Activated T-cell treated with anti-CD3 and anti-CD28 coated beads, Interleukin-2, amount 50 U/mL, for 24 hours (primary cell): ENCODE measurements at regions not wholly inside any gene's neighbourhood (a gene's known extent, or its start where the extent isn't known, plus 50 kb on each side); places are given as distances from the start of the nearest gene placed in this dataset.

Source experiments
- DNase-seq: peaks from one replicate; pipeline ENCODE4 v3.0.0-alpha.2; 2020
- H3K27ac Mint-ChIP-seq: 2 replicates; pipeline ENCODE4 v1.8.0; 2020; ENCODE audit warnings: mild to moderate bottlenecking, mixed read lengths
- H3K27me3 Mint-ChIP-seq: 2 replicates; pipeline ENCODE4 v1.8.0; 2020; ENCODE audit warnings: mixed read lengths
- H3K36me3 Mint-ChIP-seq: 2 replicates; pipeline ENCODE4 v1.8.0; 2020; ENCODE audit warnings: low read depth, mixed read lengths
- H3K4me1 Mint-ChIP-seq: 2 replicates; pipeline ENCODE4 v1.8.0; 2020; ENCODE audit warnings: low read depth, mixed read lengths
- H3K4me3 Mint-ChIP-seq: 2 replicates; pipeline ENCODE4 v1.8.0; 2020; ENCODE audit warnings: mild to moderate bottlenecking, moderate library complexity, mixed read lengths
- H3K9me3 Mint-ChIP-seq: 2 replicates; pipeline ENCODE4 v1.8.0; 2020; ENCODE audit warnings: mixed read lengths

DNA sequence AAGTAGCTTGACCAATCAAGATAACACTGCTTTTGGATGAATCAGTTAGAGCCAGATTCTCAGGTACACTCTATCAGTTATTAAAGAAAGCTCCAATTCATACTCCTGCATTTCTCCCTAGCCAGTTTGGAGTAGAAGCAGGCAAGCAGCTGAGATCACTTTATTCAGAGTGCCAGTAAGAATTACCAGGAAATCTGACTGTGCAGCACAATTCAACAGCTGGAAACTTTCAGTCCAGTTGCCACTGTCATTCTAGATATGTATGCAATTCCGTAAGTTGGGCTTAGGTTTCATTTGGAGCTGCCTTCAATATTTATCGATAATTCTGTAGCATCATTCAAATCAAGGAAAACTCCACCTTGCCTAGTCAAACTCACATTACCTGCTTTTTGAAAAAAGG, 2625.6 kb upstream of the PCDH20 start:
- H3K36me3 Mint-ChIP-seq = no peaks in the 10 kb centered on the region
- H3K27me3 Mint-ChIP-seq = no peaks in the 10 kb centered on the region
- no peak overlapping the region for H3K4me3 Mint-ChIP-seq
- no peaks in the 10 kb centered on the region for H3K4me1 Mint-ChIP-seq
- no peak overlapping the region for H3K27ac Mint-ChIP-seq
- DNase-seq = no peak
- peaks cover 2% of the 10 kb centered on the region for H3K9me3 Mint-ChIP-seq

- no peak overlapping the region for H3K4me3 Mint-ChIP-seq
- no peaks in the 10 kb centered on the region for H3K36me3 Mint-ChIP-seq
- no peaks in the 10 kb centered on the region for H3K4me1 Mint-ChIP-seq
- DNase-seq = no peak
- H3K27me3 Mint-ChIP-seq = no peaks in the 10 kb centered on the region
- H3K9me3 Mint-ChIP-seq = peaks cover 7% of the 10 kb centered on the region
- no peak overlapping the region for H3K27ac Mint-ChIP-seq
These were observed 2618.3 kb upstream of the PCDH20 start for GRCh38 chr13:64033921-64034320.

- H3K4me3 Mint-ChIP-seq = no peak overlapping the region
- H3K4me1 Mint-ChIP-seq = no peaks in the 10 kb centered on the region
- H3K36me3 Mint-ChIP-seq = no peaks in the 10 kb centered on the region
- H3K27ac Mint-ChIP-seq = no peak overlapping the region
- peaks cover 14% of the 10 kb centered on the region for H3K9me3 Mint-ChIP-seq
- H3K27me3 Mint-ChIP-seq = no peaks in the 10 kb centered on the region
- no peak for DNase-seq
These were observed 2613.9 kb upstream of the PCDH20 start for GRCh38 chr13:64029343-64030093.

- DNase-seq = no peak
- Mint-ChIP-seq H3K9me3 (peaks cover 15% of the 10 kb centered on the region), H3K27me3 (no peaks in the 10 kb centered on the region), H3K4me3 (no peak overlapping the region), H3K4me1 (no peaks in the 10 kb centered on the region), H3K27ac (no peak overlapping the region), H3K36me3 (no peaks in the 10 kb centered on the region)
These were observed 2612.9 kb upstream of the PCDH20 start for GRCh38 chr13:64028551-64028950.

DNA sequence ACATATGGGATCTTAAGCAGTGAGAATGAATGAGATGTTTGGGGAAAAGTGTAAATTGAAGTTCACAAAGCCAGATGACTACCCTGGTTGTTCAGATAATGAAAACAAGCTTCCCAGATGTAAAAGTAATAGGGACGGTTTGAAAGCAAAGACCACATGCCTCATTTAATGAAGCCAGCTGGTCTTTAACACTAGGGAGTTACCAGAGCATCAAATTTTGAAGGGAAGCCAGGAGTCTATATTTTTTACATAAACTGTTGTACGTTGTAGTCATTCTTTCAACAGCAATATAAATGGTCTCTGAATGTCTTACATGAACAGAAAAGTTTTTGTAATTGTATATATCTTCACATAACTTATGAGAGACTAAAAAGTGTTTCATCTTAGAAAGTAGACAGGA, 2604.5 kb upstream of the PCDH20 start:
- H3K9me3 Mint-ChIP-seq = peaks cover 23% of the 10 kb centered on the region

DNA sequence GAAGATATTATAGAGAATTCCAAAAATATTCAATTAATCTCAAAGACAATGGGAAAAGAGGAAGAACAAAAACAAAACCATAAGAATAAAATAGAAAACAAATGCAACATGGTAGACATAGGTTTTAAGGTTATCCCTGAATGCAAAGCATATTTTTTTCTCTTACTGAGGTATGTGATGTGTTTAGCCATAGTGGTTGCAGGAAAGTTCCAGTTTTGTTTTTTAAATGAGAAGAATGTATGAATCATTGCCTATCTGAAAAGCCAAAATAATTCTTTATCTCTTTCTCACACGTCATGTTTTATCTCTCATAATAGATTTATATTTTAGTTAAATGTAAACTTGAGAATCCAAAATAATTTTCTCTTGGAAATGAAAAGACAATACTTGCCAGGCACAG, 2591.7 kb upstream of the PCDH20 start:
- peaks cover 17% of the 10 kb centered on the region for H3K9me3 Mint-ChIP-seq
- H3K36me3 Mint-ChIP-seq = no peaks in the 10 kb centered on the region

More for the DNA sequence above, 2604.5 kb upstream of the PCDH20 start:
- DNase-seq = no peak
- H3K36me3 Mint-ChIP-seq = no peaks in the 10 kb centered on the region
- H3K4me3 Mint-ChIP-seq = no peak overlapping the region
- H3K4me1 Mint-ChIP-seq = no peaks in the 10 kb centered on the region
- no peak overlapping the region for H3K27ac Mint-ChIP-seq
- H3K27me3 Mint-ChIP-seq = no peaks in the 10 kb centered on the region

DNA sequence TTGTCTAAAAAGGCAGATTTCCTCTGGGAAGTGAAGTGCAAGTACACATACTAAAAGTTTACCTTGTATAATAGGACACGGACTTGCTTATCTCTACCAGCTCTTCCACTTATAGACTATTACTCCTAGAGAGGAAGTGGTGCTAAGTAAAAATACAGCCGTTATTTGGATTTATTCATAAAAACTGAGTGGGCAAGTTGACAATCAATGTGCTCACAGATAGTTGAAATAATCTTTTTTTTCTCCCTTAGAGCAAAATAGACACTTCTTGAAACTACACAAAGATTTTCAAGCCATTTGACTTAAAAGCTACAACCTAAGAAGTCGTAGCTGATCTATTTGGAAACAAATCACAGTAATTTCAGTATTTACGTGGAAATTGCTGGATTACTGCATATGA, 2584.7 kb upstream of the PCDH20 start:
- H3K4me1 Mint-ChIP-seq = no peaks in the 10 kb centered on the region
- H3K27me3 Mint-ChIP-seq = no peaks in the 10 kb centered on the region
- no peak for DNase-seq
- H3K9me3 Mint-ChIP-seq = peaks cover 19% of the 10 kb centered on the region
- no peak overlapping the region for H3K27ac Mint-ChIP-seq
- no peak overlapping the region for H3K4me3 Mint-ChIP-seq
- H3K36me3 Mint-ChIP-seq = no peaks in the 10 kb centered on the region

More for the DNA sequence above, 2591.7 kb upstream of the PCDH20 start:
- DNase-seq = no peak
- Mint-ChIP-seq H3K27ac (no peak overlapping the region), H3K27me3 (no peaks in the 10 kb centered on the region), H3K4me1 (no peaks in the 10 kb centered on the region), H3K4me3 (no peak overlapping the region)

DNA sequence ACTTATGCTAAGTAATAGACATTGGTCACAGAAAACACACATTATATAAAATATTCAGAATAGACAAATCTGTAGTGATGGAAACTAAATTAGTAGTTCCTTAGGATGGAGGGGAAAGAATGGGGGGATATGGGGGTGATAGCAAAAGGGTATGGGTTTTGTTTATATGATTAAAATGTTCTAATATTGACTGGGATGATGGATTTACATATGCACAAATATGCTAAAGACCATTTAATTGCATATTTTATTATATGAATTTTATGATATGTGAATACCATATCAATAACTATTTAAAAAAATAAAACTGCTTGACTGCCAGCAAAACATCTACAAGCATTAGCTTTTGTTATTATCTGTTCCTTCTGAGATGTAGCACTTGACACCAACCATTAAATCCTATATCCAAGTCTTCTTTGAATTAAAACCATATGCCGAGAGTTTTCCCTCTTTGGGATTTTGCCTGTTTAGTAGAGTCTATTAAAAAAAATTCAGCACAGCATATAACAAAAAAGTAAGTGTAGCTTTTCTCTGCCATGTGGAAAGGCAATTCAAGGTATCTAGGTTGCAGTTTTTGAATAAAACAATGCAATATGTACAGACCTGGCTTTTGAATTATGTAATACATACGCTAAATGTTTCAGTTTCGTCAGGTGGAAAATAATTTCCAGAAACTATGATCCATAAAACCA, 2584.1 kb upstream of the PCDH20 start:
- Mint-ChIP-seq H3K4me3 (no peak overlapping the region), H3K36me3 (no peaks in the 10 kb centered on the region), H3K27ac (no peak overlapping the region), H3K4me1 (no peaks in the 10 kb centered on the region), H3K9me3 (peaks cover 21% of the 10 kb centered on the region), H3K27me3 (no peaks in the 10 kb centered on the region)
- DNase-seq = no peak

DNA sequence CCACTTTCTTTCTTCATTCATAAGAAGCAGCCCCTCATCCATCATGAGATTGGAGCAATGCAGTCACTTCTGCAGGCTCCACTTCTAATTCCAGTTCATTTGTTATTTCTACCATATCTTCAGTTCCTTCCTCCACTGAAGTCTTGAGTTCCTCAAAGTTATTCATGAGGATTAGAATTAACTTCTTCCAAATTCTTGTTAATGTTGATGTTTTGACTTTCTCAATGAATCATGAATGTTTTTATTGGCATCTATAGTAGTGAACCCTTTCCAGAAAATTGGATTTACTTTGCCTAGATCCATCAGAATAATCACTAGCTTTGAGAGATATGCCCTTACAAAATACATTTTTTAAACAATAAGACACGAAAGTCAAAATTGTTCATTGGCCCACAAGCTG, 2567.7 kb upstream of the PCDH20 start:
- Mint-ChIP-seq H3K27me3 (no peaks in the 10 kb centered on the region), H3K4me3 (no peak overlapping the region), H3K36me3 (no peaks in the 10 kb centered on the region), H3K27ac (no peak overlapping the region), H3K4me1 (no peaks in the 10 kb centered on the region), H3K9me3 (peaks cover 15% of the 10 kb centered on the region)
- no peak for DNase-seq

DNA sequence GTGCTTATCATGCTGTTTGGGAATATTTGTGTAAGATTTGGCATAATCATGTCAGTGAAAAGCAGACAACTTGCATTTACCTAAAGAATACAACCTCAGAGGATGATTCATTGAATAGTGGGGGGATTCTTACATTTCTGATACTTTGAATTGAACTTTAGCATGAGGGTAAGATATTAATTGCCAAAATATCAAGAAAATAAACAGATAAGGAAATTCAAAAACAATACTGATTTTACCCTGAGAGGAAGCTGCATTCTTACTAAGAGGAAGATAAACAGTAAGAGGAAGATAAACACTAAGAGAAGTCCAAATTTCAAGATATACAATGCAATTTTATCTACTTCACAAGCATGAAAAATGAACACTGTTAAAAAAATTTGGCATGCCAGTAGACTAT, 2564.3 kb upstream of the PCDH20 start:
- Mint-ChIP-seq H3K27me3 (no peaks in the 10 kb centered on the region), H3K4me3 (no peak overlapping the region), H3K4me1 (no peaks in the 10 kb centered on the region), H3K36me3 (no peaks in the 10 kb centered on the region), H3K9me3 (peaks cover 22% of the 10 kb centered on the region), H3K27ac (no peak overlapping the region)
- no peak for DNase-seq

DNA sequence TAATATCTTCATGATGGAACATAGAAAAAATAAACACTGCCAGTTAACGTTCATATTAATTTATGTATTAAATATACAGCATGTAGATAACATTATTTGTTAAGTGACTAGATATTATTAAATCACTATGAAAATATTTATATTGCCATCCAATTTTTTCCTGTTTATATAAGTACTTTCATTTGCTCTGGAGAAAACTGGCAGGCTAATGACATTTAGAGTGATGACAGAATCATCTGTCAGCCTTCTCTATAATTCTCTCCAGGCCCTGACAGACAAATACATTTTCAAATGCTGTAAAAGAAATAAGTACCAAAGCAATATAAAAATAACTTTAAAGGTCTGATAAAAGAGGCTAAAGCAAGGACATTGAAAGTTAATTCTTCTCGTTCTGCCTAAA, 2556.7 kb upstream of the PCDH20 start:
- Mint-ChIP-seq H3K36me3 (no peaks in the 10 kb centered on the region), H3K4me3 (no peak overlapping the region), H3K27me3 (no peaks in the 10 kb centered on the region), H3K27ac (no peak overlapping the region), H3K4me1 (no peaks in the 10 kb centered on the region), H3K9me3 (peaks cover 13% of the 10 kb centered on the region)
- no peak for DNase-seq

DNA sequence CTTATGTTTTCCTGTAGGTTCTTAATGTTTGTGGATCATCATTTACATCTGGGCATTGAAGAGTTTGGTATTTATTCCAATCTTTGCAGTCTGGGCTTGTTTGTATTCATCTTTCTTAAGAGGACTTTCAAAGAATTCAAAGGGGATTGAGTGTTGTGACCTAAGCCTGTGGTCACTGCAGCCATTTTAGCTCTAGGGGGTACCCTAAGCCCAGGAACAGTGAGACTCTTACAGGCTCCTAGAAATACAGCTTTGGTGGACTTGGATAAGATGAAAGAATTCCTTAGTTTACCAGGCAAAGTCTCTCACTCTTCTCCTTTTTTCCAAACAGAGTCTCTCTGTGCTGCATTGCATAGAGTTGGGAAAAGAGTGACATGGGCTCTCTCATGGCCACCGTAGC, 2539.0 kb upstream of the PCDH20 start:
- Mint-ChIP-seq H3K4me3 (no peak overlapping the region), H3K9me3 (peaks cover 16% of the 10 kb centered on the region), H3K27me3 (no peaks in the 10 kb centered on the region), H3K27ac (no peak overlapping the region), H3K36me3 (no peaks in the 10 kb centered on the region), H3K4me1 (no peaks in the 10 kb centered on the region)
- no peak for DNase-seq

DNA sequence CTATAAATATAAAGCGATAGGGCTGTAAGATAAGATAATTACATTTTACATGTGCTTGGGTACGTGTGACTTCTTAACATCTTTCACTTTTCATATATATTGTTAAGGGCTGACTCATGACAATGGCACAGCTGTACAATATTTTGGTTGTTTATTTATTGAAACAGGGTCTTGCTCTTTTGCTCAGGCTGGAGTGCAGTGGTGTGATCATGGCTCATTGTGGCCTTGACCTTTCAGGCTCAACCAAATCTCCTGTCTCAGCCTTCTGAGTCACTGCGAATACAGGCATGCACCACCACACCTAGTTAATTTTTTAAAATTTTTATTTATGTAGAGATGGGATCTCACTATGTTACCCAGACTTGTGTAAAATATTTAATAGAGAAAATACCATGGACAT, 2532.4 kb upstream of the PCDH20 start:
- Mint-ChIP-seq H3K4me1 (no peaks in the 10 kb centered on the region), H3K36me3 (no peaks in the 10 kb centered on the region), H3K27ac (no peak overlapping the region), H3K27me3 (no peaks in the 10 kb centered on the region), H3K9me3 (peaks cover 10% of the 10 kb centered on the region), H3K4me3 (no peak overlapping the region)
- DNase-seq = no peak

GRCh38 chr13:63944911-63945310, 2529.3 kb upstream of the PCDH20 start:
- Mint-ChIP-seq H3K27ac (no peak overlapping the region), H3K9me3 (peaks cover 13% of the 10 kb centered on the region), H3K4me3 (no peak overlapping the region), H3K36me3 (no peaks in the 10 kb centered on the region), H3K4me1 (no peaks in the 10 kb centered on the region), H3K27me3 (no peaks in the 10 kb centered on the region)
- no peak for DNase-seq

- H3K27ac Mint-ChIP-seq = no peak overlapping the region
- no peaks in the 10 kb centered on the region for H3K36me3 Mint-ChIP-seq
- H3K4me3 Mint-ChIP-seq = no peak overlapping the region
- no peaks in the 10 kb centered on the region for H3K4me1 Mint-ChIP-seq
- peaks cover 12% of the 10 kb centered on the region for H3K9me3 Mint-ChIP-seq
- no peak for DNase-seq
- no peaks in the 10 kb centered on the region for H3K27me3 Mint-ChIP-seq
These were observed 2526.7 kb upstream of the PCDH20 start for GRCh38 chr13:63942372-63942771.
